ENCODE measurements at regions not wholly inside any gene's neighbourhood (a gene's known extent, or its start where the extent isn't known, plus 50 kb on each side); places are given as distances from the start of the nearest gene placed in this dataset.

- H3K4me3 ChIP-seq (ENCODE audit: low read depth, low read length), result no peak overlapping the region
- TF ChIP-seq, protein P1, sequence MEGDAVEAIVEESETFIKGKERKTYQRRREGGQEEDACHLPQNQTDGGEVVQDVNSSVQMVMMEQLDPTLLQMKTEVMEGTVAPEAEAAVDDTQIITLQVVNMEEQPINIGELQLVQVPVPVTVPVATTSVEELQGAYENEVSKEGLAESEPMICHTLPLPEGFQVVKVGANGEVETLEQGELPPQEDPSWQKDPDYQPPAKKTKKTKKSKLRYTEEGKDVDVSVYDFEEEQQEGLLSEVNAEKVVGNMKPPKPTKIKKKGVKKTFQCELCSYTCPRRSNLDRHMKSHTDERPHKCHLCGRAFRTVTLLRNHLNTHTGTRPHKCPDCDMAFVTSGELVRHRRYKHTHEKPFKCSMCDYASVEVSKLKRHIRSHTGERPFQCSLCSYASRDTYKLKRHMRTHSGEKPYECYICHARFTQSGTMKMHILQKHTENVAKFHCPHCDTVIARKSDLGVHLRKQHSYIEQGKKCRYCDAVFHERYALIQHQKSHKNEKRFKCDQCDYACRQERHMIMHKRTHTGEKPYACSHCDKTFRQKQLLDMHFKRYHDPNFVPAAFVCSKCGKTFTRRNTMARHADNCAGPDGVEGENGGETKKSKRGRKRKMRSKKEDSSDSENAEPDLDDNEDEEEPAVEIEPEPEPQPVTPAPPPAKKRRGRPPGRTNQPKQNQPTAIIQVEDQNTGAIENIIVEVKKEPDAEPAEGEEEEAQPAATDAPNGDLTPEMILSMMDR (IDR thresholded peaks at IDR 0.05; ENCODE audit: insufficient read depth, low read length), result no peak
- peak; percentile 18 for DNase-seq (ENCODE audit: low read depth)
These were observed 88.0 kb upstream of the ELOVL5 start for GRCh38 chr6:53436526-53437303.

DNA sequence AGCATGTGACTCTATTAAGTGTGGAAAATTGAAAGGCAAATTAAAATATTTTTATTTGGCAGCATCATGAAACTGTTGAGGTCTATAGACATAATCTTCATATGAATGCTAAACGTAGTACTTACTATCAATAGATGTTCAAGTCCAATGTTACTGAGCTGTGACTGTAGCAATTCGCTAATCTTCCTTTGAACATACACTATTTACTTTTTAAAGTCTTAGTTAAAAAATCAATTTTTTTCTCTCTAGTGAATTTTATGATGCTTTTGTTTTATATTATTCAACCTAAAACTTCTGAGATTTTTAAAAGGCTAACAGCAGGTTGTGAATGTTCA lies 85.2 kb upstream of the ELOVL5 start:
- no peak overlapping the region for H3K4me3 ChIP-seq (ENCODE audit: low read depth, low read length)
- DNase-seq (ENCODE audit: low read depth), result no peak
- TF ChIP-seq, protein P1 (IDR thresholded peaks at IDR 0.05; ENCODE audit: insufficient read depth, low read length), result no peak

- TF ChIP-seq, protein P1 (IDR thresholded peaks at IDR 0.05; ENCODE audit: insufficient read depth, low read length), result no peak
- H3K4me3 ChIP-seq (ENCODE audit: low read depth, low read length), result no peak overlapping the region
- no peak for DNase-seq (ENCODE audit: low read depth)
These were observed 84.7 kb upstream of the ELOVL5 start for GRCh38 chr6:53433261-53433950.

- TF ChIP-seq, protein P1 (IDR thresholded peaks at IDR 0.05; ENCODE audit: insufficient read depth, low read length), result no peak
- H3K4me3 ChIP-seq (ENCODE audit: low read depth, low read length), result no peak overlapping the region
- peak; percentile 68 for DNase-seq (ENCODE audit: low read depth)
These were observed 83.8 kb upstream of the ELOVL5 start for GRCh38 chr6:53432318-53433161.

DNA sequence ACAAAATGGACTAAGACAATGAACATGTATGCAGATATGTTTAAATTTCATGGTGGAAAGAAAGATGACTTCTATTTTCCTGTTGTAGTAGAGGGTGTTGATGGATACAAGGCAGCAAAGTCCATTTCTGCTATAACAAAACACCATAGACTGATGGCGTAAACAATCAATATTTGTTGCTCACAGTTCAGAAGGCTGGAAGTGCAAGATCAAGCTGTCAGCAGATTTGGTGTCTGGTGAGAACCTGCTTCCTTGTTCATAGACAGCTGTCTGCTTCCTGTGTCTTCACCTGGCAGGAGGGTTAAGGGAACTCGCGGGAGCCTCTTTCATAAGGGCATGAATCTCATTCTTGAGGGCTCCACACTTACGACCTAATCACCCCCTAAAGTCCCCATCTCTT lies 83.0 kb upstream of the ELOVL5 start:
- DNase-seq (ENCODE audit: low read depth), result no peak
- no peak overlapping the region for H3K4me3 ChIP-seq (ENCODE audit: low read depth, low read length)
- TF ChIP-seq, protein P1 (IDR thresholded peaks at IDR 0.05; ENCODE audit: insufficient read depth, low read length), result no peak

DNA sequence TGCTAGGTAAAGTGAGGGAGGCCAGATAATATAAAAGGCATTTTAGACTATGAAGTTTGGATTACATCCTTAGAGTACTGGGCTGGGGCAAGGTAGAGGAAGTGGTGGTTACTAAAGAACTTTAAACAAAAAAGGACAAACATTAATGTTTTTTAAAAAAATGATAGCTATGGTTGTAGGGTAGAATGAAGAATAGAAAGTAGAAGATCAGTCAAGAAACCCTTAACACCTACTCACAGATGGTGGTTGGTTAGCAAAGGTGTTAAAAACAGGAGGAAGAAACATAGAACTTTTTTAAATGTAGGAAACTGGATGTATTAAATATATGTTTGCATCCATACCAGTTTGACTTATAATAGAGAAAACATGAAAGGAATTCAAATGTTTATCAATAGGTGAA lies 80.7 kb upstream of the ELOVL5 start:
- no peak overlapping the region for H3K4me3 ChIP-seq (ENCODE audit: low read depth, low read length)
- TF ChIP-seq, protein P1 (IDR thresholded peaks at IDR 0.05; ENCODE audit: insufficient read depth, low read length), result no peak
- no peak for DNase-seq (ENCODE audit: low read depth)
